GM12878 (cell line): ENCODE measurements at regions not wholly inside any gene's neighbourhood (a gene's known extent, or its start where the extent isn't known, plus 50 kb on each side); places are given as distances from the start of the nearest gene placed in this dataset.

Source experiments
- ATAC-seq: fragments of 200-7000 bp; cut with Tn5 transposase; 3 replicates; pipeline ENCODE4 v1.9.1; 2020; ENCODE audit warnings: mild to moderate bottlenecking, moderate library complexity
- BruUV-seq: library from RNA; stranded (reverse); fragments of 400-500 nt; replicated peaks from 2 replicates; lab custom pipeline; 2021; lab: Mats Ljungman, UMichigan
- CTCF ChIA-PET: fragments of 300-600 bp; sonication (Branson Sonifier 250); formaldehyde crosslinking; extraction: SDS; loops from one replicate; lab custom pipeline; 2021; ENCODE audit warnings: inconsistent platforms; lab: Yijun Ruan, JAX
- POLR2A ChIA-PET: fragments of 350-600 bp; formaldehyde crosslinking; extraction: SDS; loops from one replicate; lab custom pipeline; 2021; ENCODE audit warnings: inconsistent platforms; lab: Charles Lee
- RAD21 ChIA-PET: fragments of 300-600 bp; sonication (Branson Sonifier 250); formaldehyde crosslinking; loops from one replicate; lab custom pipeline; 2023; ENCODE audit warnings: antibody characterized with exemption; ENCODE audit not compliant: unreplicated experiment; lab: Charles Lee
- SMC1A ChIA-PET: fragments of 300-600 bp; sonication (Branson Sonifier 250); formaldehyde crosslinking; loops from one replicate; lab custom pipeline; 2023; ENCODE audit not compliant: unreplicated experiment, uncharacterized antibody; lab: Charles Lee
- DNase-seq: peaks from one replicate; pipeline ENCODE4 v3.0.0-alpha.2; 2011; ENCODE audit warnings: low read depth, low spot score
- FAIRE-seq: peaks from 3 replicates; lab custom pipeline; 2011; peaks lifted over from hg19 to GRCh38; lab: Jason Lieb, UNC
- H2AFZ ChIP-seq: 2 replicates; pipeline ENCODE4 v1.6.0; 2011; ENCODE audit warnings: low read depth, low read length, control low read depth; ENCODE audit not compliant: control insufficient read depth
- H3K27ac ChIP-seq: 2 replicates; pipeline ENCODE4 v1.5.1; 2011; ENCODE audit warnings: control low read depth; ENCODE audit not compliant: control insufficient read depth, insufficient read depth
- H3K27me3 ChIP-seq, 2 experiments: replicated peaks in 1 of 2; 2 replicates each; pipeline versions ENCODE4 v1.6.0 to v1.6.1; 2011; ENCODE audit warnings: low read length in 1 of 2; ENCODE audit not compliant: control insufficient read depth in 2 of 2, insufficient read depth in 2 of 2
- H3K36me3 ChIP-seq, 2 experiments: 2 replicates each; pipeline ENCODE4 v1.5.1; 2011; ENCODE audit warnings: low read length in 1 of 2; ENCODE audit not compliant: control insufficient read depth in 2 of 2, insufficient read depth in 2 of 2
- H3K4me1 ChIP-seq: 2 replicates; pipeline ENCODE4 v1.6.1; 2011; ENCODE audit warnings: mild to moderate bottlenecking, low read length, moderate library complexity, mixed read lengths; ENCODE audit not compliant: control insufficient read depth, insufficient read depth
- H3K4me2 ChIP-seq: 2 replicates; pipeline ENCODE4 v1.6.0; 2011; ENCODE audit warnings: control low read depth; ENCODE audit not compliant: control insufficient read depth, insufficient read depth
- H3K4me3 ChIP-seq: fragments of 200-600 bp; sonication (generic); 2 replicates; pipeline ENCODE4 v1.5.1; 2016
- H3K79me2 ChIP-seq: 2 replicates; pipeline ENCODE4 v1.6.0; 2011; ENCODE audit warnings: low read length; ENCODE audit not compliant: control insufficient read depth, insufficient read depth
- H3K9ac ChIP-seq: 2 replicates; pipeline ENCODE4 v1.8.0; 2011; ENCODE audit warnings: low read length, control low read depth, mixed read lengths; ENCODE audit not compliant: control insufficient read depth, insufficient read depth
- H3K9me3 ChIP-seq: replicated peaks from 3 replicates; pipeline ENCODE4 v1.5.1; 2011; ENCODE audit warnings: mild to moderate bottlenecking, low read length; ENCODE audit not compliant: control insufficient read depth, insufficient read depth
- H4K20me1 ChIP-seq: 2 replicates; pipeline ENCODE4 v1.6.0; 2011; ENCODE audit not compliant: control insufficient read depth, insufficient read depth
- ATF7 ChIP-seq: fragments of 450-650 bp; IDR thresholded peaks from 2 replicates; pipeline ENCODE4 v1.6.1; 2016; ENCODE audit warnings: low read depth, mild to moderate bottlenecking
- BRCA1 ChIP-seq: IDR thresholded peaks from 2 replicates; pipeline ENCODE4 v1.6.1; 2011; ENCODE audit warnings: low read depth, low read length, improper control_type of control experiment
- CBFB ChIP-seq: IDR thresholded peaks from 2 replicates; pipeline ENCODE4 v1.6.1; 2016; ENCODE audit warnings: antibody characterized with exemption, low read depth
- EED ChIP-seq: sonication (generic); IDR thresholded peaks from 2 replicates; pipeline ENCODE4 v1.6.1; 2016; ENCODE audit warnings: antibody characterized with exemption, low read depth
- FOS ChIP-seq: IDR thresholded peaks from 3 replicates; pipeline ENCODE4 v1.6.1; 2011; ENCODE audit warnings: borderline replicate concordance; ENCODE audit not compliant: insufficient read length; ENCODE audit errors: extremely low read depth
- GABPA ChIP-seq: IDR thresholded peaks from 2 replicates; pipeline ENCODE4 v1.6.1; 2014; ENCODE audit warnings: antibody characterized with exemption, low read depth, mild to moderate bottlenecking, inconsistent platforms
- MYB ChIP-seq: fragments of 150-350 bp; IDR thresholded peaks from 2 replicates; pipeline ENCODE4 v1.6.1; 2014; ENCODE audit warnings: mild to moderate bottlenecking, low read depth, low read length, borderline replicate concordance
- NKRF ChIP-seq: fragments of 450-650 bp; conservative IDR thresholded peaks from 2 replicates; pipeline ENCODE4 v1.6.1; 2017; ENCODE audit warnings: mild to moderate bottlenecking, moderate library complexity
- RFX5 ChIP-seq: IDR thresholded peaks from 2 replicates; pipeline ENCODE4 v1.6.1; 2011; ENCODE audit warnings: low read depth, low read length, improper control_type of control experiment
- WRNIP1 ChIP-seq: IDR thresholded peaks from 2 replicates; pipeline ENCODE4 v1.6.1; 2011; ENCODE audit warnings: low read depth, low read length, improper control_type of control experiment, borderline replicate concordance
- ZBTB11 ChIP-seq: fragments of 450-650 bp; formaldehyde crosslinking; IDR thresholded peaks from 2 replicates; pipeline ENCODE4 v1.5.0; 2022; ENCODE audit warnings: mild to moderate bottlenecking, missing genetic modification characterization
- WGBS: methylation state at CpG from one replicate; pipeline ENCODE4 v1.1.6; 2016; ENCODE audit warnings: low lambda C conversion rate; ENCODE audit not compliant: insufficient replicate concordance, insufficient coverage; ENCODE audit errors: missing lambda C conversion rate; 5-methylcytosine and 5-hydroxymethylcytosine counted together
- in situ Hi-C: fragments of 300-500 bp; cut with MboI; formaldehyde crosslinking; loops from 9 replicates; pipeline ENCODE4 v1.14.3; 2018; ENCODE audit warnings: mixed read lengths
- intact Hi-C: fragments of 100-400 bp; cut with micrococcal nuclease; formaldehyde crosslinking; loops from one replicate; pipeline ENCODE4 v1.14.2; 2022; ENCODE audit not compliant: unreplicated experiment
- TF ChIP-seq, protein P1 (sequence below): fragments of 450-650 bp; IDR thresholded peaks from 2 replicates; pipeline ENCODE4 v1.6.1; 2017; ENCODE audit warnings: mild to moderate bottlenecking, moderate library complexity
- TF ChIP-seq, protein P2 (sequence below): fragments of 450-650 bp; IDR thresholded peaks from 2 replicates; pipeline ENCODE4 v1.6.1; 2016; ENCODE audit warnings: mild to moderate bottlenecking

- 38% methylated on average over 12 of the region's 12 CpGs for WGBS
- SMC1A ChIA-PET: no interaction called here
Measured at GRCh38 chr18:10056506-10056905, 142.7 kb downstream of the VAPA start.

More at GRCh38 chr18:10056506-10056905, 142.7 kb downstream of the VAPA start:
- TF ChIP-seq BRCA1 (no peak), RFX5 (no peak), CBFB (no peak), FOS (no peak), WRNIP1 (no peak), GABPA (no peak), NKRF (no peak), ATF7 (no peak), ZBTB11 (CRISPR knock-in tag) (no peak), EED (no peak), MYB (no peak)
- TF ChIP-seq, protein P1, sequence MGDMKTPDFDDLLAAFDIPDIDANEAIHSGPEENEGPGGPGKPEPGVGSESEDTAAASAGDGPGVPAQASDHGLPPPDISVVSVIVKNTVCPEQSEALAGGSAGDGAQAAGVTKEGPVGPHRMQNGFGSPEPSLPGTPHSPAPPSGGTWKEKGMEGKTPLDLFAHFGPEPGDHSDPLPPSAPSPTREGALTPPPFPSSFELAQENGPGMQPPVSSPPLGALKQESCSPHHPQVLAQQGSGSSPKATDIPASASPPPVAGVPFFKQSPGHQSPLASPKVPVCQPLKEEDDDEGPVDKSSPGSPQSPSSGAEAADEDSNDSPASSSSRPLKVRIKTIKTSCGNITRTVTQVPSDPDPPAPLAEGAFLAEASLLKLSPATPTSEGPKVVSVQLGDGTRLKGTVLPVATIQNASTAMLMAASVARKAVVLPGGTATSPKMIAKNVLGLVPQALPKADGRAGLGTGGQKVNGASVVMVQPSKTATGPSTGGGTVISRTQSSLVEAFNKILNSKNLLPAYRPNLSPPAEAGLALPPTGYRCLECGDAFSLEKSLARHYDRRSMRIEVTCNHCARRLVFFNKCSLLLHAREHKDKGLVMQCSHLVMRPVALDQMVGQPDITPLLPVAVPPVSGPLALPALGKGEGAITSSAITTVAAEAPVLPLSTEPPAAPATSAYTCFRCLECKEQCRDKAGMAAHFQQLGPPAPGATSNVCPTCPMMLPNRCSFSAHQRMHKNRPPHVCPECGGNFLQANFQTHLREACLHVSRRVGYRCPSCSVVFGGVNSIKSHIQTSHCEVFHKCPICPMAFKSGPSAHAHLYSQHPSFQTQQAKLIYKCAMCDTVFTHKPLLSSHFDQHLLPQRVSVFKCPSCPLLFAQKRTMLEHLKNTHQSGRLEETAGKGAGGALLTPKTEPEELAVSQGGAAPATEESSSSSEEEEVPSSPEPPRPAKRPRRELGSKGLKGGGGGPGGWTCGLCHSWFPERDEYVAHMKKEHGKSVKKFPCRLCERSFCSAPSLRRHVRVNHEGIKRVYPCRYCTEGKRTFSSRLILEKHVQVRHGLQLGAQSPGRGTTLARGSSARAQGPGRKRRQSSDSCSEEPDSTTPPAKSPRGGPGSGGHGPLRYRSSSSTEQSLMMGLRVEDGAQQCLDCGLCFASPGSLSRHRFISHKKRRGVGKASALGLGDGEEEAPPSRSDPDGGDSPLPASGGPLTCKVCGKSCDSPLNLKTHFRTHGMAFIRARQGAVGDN: no peak
- TF ChIP-seq, protein P2, sequence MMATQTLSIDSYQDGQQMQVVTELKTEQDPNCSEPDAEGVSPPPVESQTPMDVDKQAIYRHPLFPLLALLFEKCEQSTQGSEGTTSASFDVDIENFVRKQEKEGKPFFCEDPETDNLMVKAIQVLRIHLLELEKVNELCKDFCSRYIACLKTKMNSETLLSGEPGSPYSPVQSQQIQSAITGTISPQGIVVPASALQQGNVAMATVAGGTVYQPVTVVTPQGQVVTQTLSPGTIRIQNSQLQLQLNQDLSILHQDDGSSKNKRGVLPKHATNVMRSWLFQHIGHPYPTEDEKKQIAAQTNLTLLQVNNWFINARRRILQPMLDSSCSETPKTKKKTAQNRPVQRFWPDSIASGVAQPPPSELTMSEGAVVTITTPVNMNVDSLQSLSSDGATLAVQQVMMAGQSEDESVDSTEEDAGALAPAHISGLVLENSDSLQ: no peak
- DNase-seq: no peak
- H3K9ac ChIP-seq: no peak overlapping the region
- no peak for ATAC-seq
- no peak overlapping the region for H2AFZ ChIP-seq
- H3K36me3 ChIP-seq: no peaks in the 10 kb centered on the region
- in situ Hi-C loops: no loop called here
- no TSS peak for BruUV-seq
- H3K9me3 ChIP-seq: no peaks in the 10 kb centered on the region
- ChIA-PET POLR2A (no interaction called here), RAD21 (no interaction called here), CTCF (no interaction called here)
- H3K4me1 ChIP-seq: no peaks in the 10 kb centered on the region
- no peak overlapping the region for H3K27ac ChIP-seq
- no peaks in the 10 kb centered on the region for H3K79me2 ChIP-seq
- H4K20me1 ChIP-seq: no peaks in the 10 kb centered on the region
- intact Hi-C loops: no loop called here
- H3K4me2 ChIP-seq: no peak overlapping the region
- no peak for FAIRE-seq
- no peak overlapping the region for H3K4me3 ChIP-seq
- H3K27me3 ChIP-seq: peaks cover 0 to 1% of the 10 kb centered on the region in 2 experiments; a peak in 1 of 4 replicates
